Large intestine (tissue), 3 donors: ENCODE measurements at regions not wholly inside any gene's neighbourhood (a gene's known extent, or its start where the extent isn't known, plus 50 kb on each side); places are given as distances from the start of the nearest gene placed in this dataset.

ENCODE experiments used
- DNase-seq, 2 donors: peaks; one replicate each; pipeline versions ENCODE4 v3.0.0 to v3.0.0-alpha.2; 2013
- H3K27ac ChIP-seq: one replicate; pipeline ENCODE4 v1.5.1; 2013; ENCODE audit warnings: low read length
- H3K27me3 ChIP-seq: 2 replicates; pipeline ENCODE4 v1.6.1; 2013; ENCODE audit warnings: low read length; ENCODE audit not compliant: control insufficient read depth, insufficient read depth
- H3K36me3 ChIP-seq: 2 replicates; pipeline ENCODE4 v1.6.1; 2013; ENCODE audit warnings: low read length; ENCODE audit not compliant: control insufficient read depth, insufficient read depth
- H3K4me1 ChIP-seq: one replicate; pipeline ENCODE4 v1.6.1; 2013; ENCODE audit warnings: low read length; ENCODE audit not compliant: control insufficient read depth, insufficient read depth
- H3K4me3 ChIP-seq: one replicate; pipeline ENCODE4 v1.5.1; 2013; ENCODE audit warnings: low read length
- H3K9me3 ChIP-seq: one replicate; pipeline ENCODE4 v1.6.1; 2013; ENCODE audit warnings: mild to moderate bottlenecking, low read depth, low read length, moderate library complexity; ENCODE audit not compliant: control insufficient read depth
- WGBS: methylation state at CpG from one replicate; pipeline ENCODE4 v1.1.5; 2013; ENCODE audit warnings: low lambda C conversion rate; ENCODE audit not compliant: insufficient coverage; 5-methylcytosine and 5-hydroxymethylcytosine counted together

- Histone ChIP-seq H3K27me3 (no peaks in the 10 kb centered on the region), H3K4me1 (no peaks in the 10 kb centered on the region), H3K27ac (no peak overlapping the region), H3K9me3 (peaks cover 8% of the 10 kb centered on the region), H3K36me3 (no peaks in the 10 kb centered on the region), H3K4me3 (no peak overlapping the region)
- DNase-seq = no peak
- 93% methylated on average over 2 of the region's 5 CpGs for WGBS
These were observed 209.9 kb downstream of the COL4A1 start for GRCh38 chr13:110097013-110097412.

GRCh38 chr13:110092831-110093247 is 214.1 kb downstream of the COL4A1 start:
- Histone ChIP-seq H3K4me3 (no peak overlapping the region), H3K27ac (no peak overlapping the region), H3K4me1 (no peaks in the 10 kb centered on the region), H3K36me3 (no peaks in the 10 kb centered on the region), H3K27me3 (no peaks in the 10 kb centered on the region), H3K9me3 (no peaks in the 10 kb centered on the region)
- DNase-seq = no peak
- WGBS = no CpG with 5 or more reads among the region's 1 CpG

- no peaks in the 10 kb centered on the region for H3K36me3 ChIP-seq
- H3K4me3 ChIP-seq = no peak overlapping the region
- DNase-seq = no peak
- H3K4me1 ChIP-seq = no peaks in the 10 kb centered on the region
- H3K9me3 ChIP-seq = no peaks in the 10 kb centered on the region
- no peak overlapping the region for H3K27ac ChIP-seq
- no peaks in the 10 kb centered on the region for H3K27me3 ChIP-seq
- WGBS = 83% methylated on average over 1 of the region's 4 CpGs
These were observed 217.1 kb downstream of the COL4A1 start for GRCh38 chr13:110089815-110090214.

GRCh38 chr13:110089100-110089499 is 217.9 kb downstream of the COL4A1 start:
- Histone ChIP-seq H3K27me3 (no peaks in the 10 kb centered on the region), H3K4me1 (no peaks in the 10 kb centered on the region), H3K4me3 (no peak overlapping the region)

GRCh38 chr13:110073982-110074381 is 233.0 kb downstream of the COL4A1 start:
- Histone ChIP-seq H3K27ac (no peak overlapping the region), H3K36me3 (no peaks in the 10 kb centered on the region), H3K4me1 (no peaks in the 10 kb centered on the region), H3K27me3 (no peaks in the 10 kb centered on the region), H3K9me3 (no peaks in the 10 kb centered on the region), H3K4me3 (no peak overlapping the region)
- DNase-seq = no peak
- 100% methylated on average over 1 of the region's 6 CpGs for WGBS

More at GRCh38 chr13:110089100-110089499, 217.9 kb downstream of the COL4A1 start:
- Histone ChIP-seq H3K9me3 (no peaks in the 10 kb centered on the region), H3K36me3 (no peaks in the 10 kb centered on the region), H3K27ac (no peak overlapping the region)
- DNase-seq = no peak

- H3K36me3 ChIP-seq = no peaks in the 10 kb centered on the region
- no peak overlapping the region for H3K27ac ChIP-seq
- no peaks in the 10 kb centered on the region for H3K9me3 ChIP-seq
- no peak for DNase-seq
- no peaks in the 10 kb centered on the region for H3K27me3 ChIP-seq
- no peaks in the 10 kb centered on the region for H3K4me1 ChIP-seq
- 75% methylated on average over 2 of the region's 9 CpGs for WGBS
- no peak overlapping the region for H3K4me3 ChIP-seq
These were observed 236.3 kb downstream of the COL4A1 start for GRCh38 chr13:110070511-110071120.

GRCh38 chr13:110070046-110070445 is 236.9 kb downstream of the COL4A1 start:
- Histone ChIP-seq H3K27ac (no peak overlapping the region), H3K4me3 (no peak overlapping the region), H3K36me3 (no peaks in the 10 kb centered on the region), H3K27me3 (no peaks in the 10 kb centered on the region), H3K4me1 (no peaks in the 10 kb centered on the region), H3K9me3 (no peaks in the 10 kb centered on the region)
- no peak for DNase-seq
- no CpG with 5 or more reads among the region's 4 CpGs for WGBS

GRCh38 chr13:110068176-110068473 is 238.8 kb downstream of the COL4A1 start:
- WGBS = 100% methylated on average over 3 of the region's 3 CpGs
- DNase-seq = no peak
- H3K27me3 ChIP-seq = no peaks in the 10 kb centered on the region
- no peak overlapping the region for H3K4me3 ChIP-seq
- no peaks in the 10 kb centered on the region for H3K4me1 ChIP-seq
- no peak overlapping the region for H3K27ac ChIP-seq
- H3K36me3 ChIP-seq = no peaks in the 10 kb centered on the region
- H3K9me3 ChIP-seq = no peaks in the 10 kb centered on the region

- Histone ChIP-seq H3K4me1 (no peaks in the 10 kb centered on the region), H3K9me3 (no peaks in the 10 kb centered on the region), H3K36me3 (no peaks in the 10 kb centered on the region), H3K27me3 (no peaks in the 10 kb centered on the region), H3K27ac (no peak overlapping the region), H3K4me3 (no peak overlapping the region)
- no peak for DNase-seq
- 96% methylated on average over 4 of the region's 6 CpGs for WGBS
These were observed 239.4 kb downstream of the COL4A1 start for GRCh38 chr13:110067355-110068175.

GRCh38 chr13:110065780-110066179 is 241.2 kb downstream of the COL4A1 start:
- Histone ChIP-seq H3K4me3 (no peak overlapping the region), H3K36me3 (no peaks in the 10 kb centered on the region), H3K27me3 (no peaks in the 10 kb centered on the region), H3K9me3 (no peaks in the 10 kb centered on the region), H3K4me1 (no peaks in the 10 kb centered on the region), H3K27ac (no peak overlapping the region)
- DNase-seq = no peak
- WGBS = no CpG with 5 or more reads among the region's 9 CpGs
